Stomach (tissue), 8 donors: ENCODE measurements at regions not wholly inside any gene's neighbourhood (a gene's known extent, or its start where the extent isn't known, plus 50 kb on each side); places are given as distances from the start of the nearest gene placed in this dataset.

Experiments used
- DNase-seq, 2 donors: peaks; one replicate each; pipeline versions ENCODE4 v3.0.0 to v3.0.0-alpha.2; 2013 to 2019
- H3K27ac ChIP-seq, 5 donors: fragments of 200-600 bp in 4 of 5; sonication (generic) in 4 of 5; one replicate each; pipeline ENCODE4 v1.5.1; 2013 to 2019; ENCODE audit warnings: mild to moderate bottlenecking in 1 of 5, moderate library complexity in 1 of 5
- H3K27me3 ChIP-seq, 3 donors: fragments of 200-600 bp; sonication (generic); one replicate each; pipeline ENCODE4 v1.5.1; 2017 to 2019; ENCODE audit warnings: mixed run types in 1 of 3
- H3K36me3 ChIP-seq, 4 donors: fragments of 200-600 bp; sonication (generic); 1 replicate in 3 of 4; 2 replicates in 1 of 4; pipeline ENCODE4 v1.5.1; 2016 to 2019
- H3K4me1 ChIP-seq, 4 donors: fragments of 200-600 bp; sonication (generic); one replicate each; pipeline ENCODE4 v1.5.1; 2016 to 2019
- H3K4me3 ChIP-seq, 4 donors: fragments of 200-600 bp; sonication (generic) in 3 of 4; one replicate each; pipeline ENCODE4 v1.5.1; 2016 to 2019; ENCODE audit warnings: mild to moderate bottlenecking in 1 of 4
- H3K9me3 ChIP-seq, 4 donors: fragments of 200-600 bp; sonication (generic); one replicate each; pipeline ENCODE4 v1.5.1; 2016 to 2019
- CTCF ChIP-seq, 7 experiments: fragments of 450-650 bp in 4 of 7; fragments of 200-600 bp in 3 of 7; sonication (generic) in 3 of 7; IDR thresholded peaks; one replicate each; pipeline ENCODE4 v1.5.1; 2016 to 2019; ENCODE audit warnings: antibody characterized with exemption in 7 of 7, control low read depth in 2 of 7, mild to moderate bottlenecking in 1 of 7
- EP300 ChIP-seq: sonication (generic); formaldehyde crosslinking; IDR thresholded peaks from one replicate; pipeline ENCODE4 v1.6.1; 2017; ENCODE audit warnings: antibody characterized with exemption
- POLR2A ChIP-seq, 4 donors: fragments of 450-650 bp; IDR thresholded peaks; one replicate each; pipeline ENCODE4 v1.6.1; 2016; ENCODE audit warnings: antibody characterized with exemption in 4 of 4, control low read depth in 2 of 4, mild to moderate bottlenecking in 1 of 4, moderate library complexity in 1 of 4
- POLR2AphosphoS5 ChIP-seq, 3 donors: sonication (generic); formaldehyde crosslinking; IDR thresholded peaks; one replicate each; pipeline ENCODE4 v1.6.1; 2016; ENCODE audit warnings: antibody characterized with exemption in 3 of 3
- WGBS, 5 donors: extraction: QIAGEN DNeasy Blood & Tissue Kit in 3 of 5; methylation state at CpG; one replicate each; pipeline versions ENCODE4 v1.1.5 to v1.1.7; 2013 to 2018; 5-methylcytosine and 5-hydroxymethylcytosine counted together
- intact Hi-C: fragments of 100-400 bp; cut with DNase I; formaldehyde crosslinking; loops from one replicate; pipeline ENCODE4 v1.15.1; 2023; ENCODE audit warnings: low total_unique reads
- donor health status: healthy with polysubstance abuse.
- donor health status: Bipolar disorder and iron deficiency.
- donor health status: healthy.

GRCh38 chr5:44495280-44495679, 106.1 kb upstream of the FGF10 start:
- intact Hi-C loops = no loop called here
- no peak overlapping the region for H3K27ac ChIP-seq
- H3K9me3 ChIP-seq = peaks cover 0 to 12% (median 8%) of the 10 kb centered on the region in 4 donors
- no peaks in the 10 kb centered on the region for H3K36me3 ChIP-seq
- H3K4me3 ChIP-seq = no peak overlapping the region
- no peak for DNase-seq
- 49 to 59% (median 55%) methylated on average over 1 of the region's 1 CpG for WGBS, 5 donors
- H3K4me1 ChIP-seq = no peaks in the 10 kb centered on the region
- no peak for TF ChIP-seq CTCF (IDR thresholded peaks at IDR 0.05)
- TF ChIP-seq POLR2AphosphoS5 (IDR thresholded peaks at IDR 0.05) = no peak
- TF ChIP-seq POLR2A (IDR thresholded peaks at IDR 0.05) = no peak
- H3K27me3 ChIP-seq = no peaks in the 10 kb centered on the region

GRCh38 chr5:44489759-44490158, 100.5 kb upstream of the FGF10 start:
- H3K36me3 ChIP-seq = no peaks in the 10 kb centered on the region
- WGBS, 5 donors = 72 to 88% (median 76%) methylated on average over 1 of the region's 1 CpG
- intact Hi-C loops = no loop called here

GRCh38 chr5:44486591-44486990, 97.4 kb upstream of the FGF10 start:
- peaks cover 0 to 6% (median 0%) of the 10 kb centered on the region in 4 donors for H3K9me3 ChIP-seq
- intact Hi-C loops = no loop called here
- H3K36me3 ChIP-seq = no peaks in the 10 kb centered on the region
- no peaks in the 10 kb centered on the region for H3K27me3 ChIP-seq
- H3K4me1 ChIP-seq = no peaks in the 10 kb centered on the region
- DNase-seq = peak in 1 of 2 donors; percentile 23
- H3K27ac ChIP-seq = no peak overlapping the region
- WGBS, 5 donors = 0 to 96% (median 32%) methylated on average over 1 of the region's 1 CpG
- no peak overlapping the region for H3K4me3 ChIP-seq
- no peak for TF ChIP-seq POLR2A (IDR thresholded peaks at IDR 0.05)
- no peak for TF ChIP-seq POLR2AphosphoS5 (IDR thresholded peaks at IDR 0.05)
- no peak for TF ChIP-seq EP300
- TF ChIP-seq CTCF (IDR thresholded peaks at IDR 0.05) = no peak

More at GRCh38 chr5:44489759-44490158, 100.5 kb upstream of the FGF10 start:
- H3K27me3 ChIP-seq = no peaks in the 10 kb centered on the region
- DNase-seq = no peak
- H3K4me1 ChIP-seq = no peaks in the 10 kb centered on the region
- TF ChIP-seq POLR2A (IDR thresholded peaks at IDR 0.05) = no peak
- TF ChIP-seq CTCF (IDR thresholded peaks at IDR 0.05) = no peak
- no peak for TF ChIP-seq EP300
- TF ChIP-seq POLR2AphosphoS5 (IDR thresholded peaks at IDR 0.05) = no peak
- H3K9me3 ChIP-seq = peaks cover 0 to 12% (median 8%) of the 10 kb centered on the region in 4 donors
- no peak overlapping the region for H3K27ac ChIP-seq
- no peak overlapping the region for H3K4me3 ChIP-seq

GRCh38 chr5:44454002-44454401, 64.8 kb upstream of the FGF10 start:
- WGBS, 5 donors = 79 to 85% (median 80%) methylated on average over 4 of the region's 4 CpGs

More at GRCh38 chr5:44454002-44454401, 64.8 kb upstream of the FGF10 start:
- Histone ChIP-seq H3K27me3 (no peaks in the 10 kb centered on the region), H3K4me3 (no peak overlapping the region), H3K27ac (no peak overlapping the region), H3K9me3 (peaks cover 0 to 11% (median 0%) of the 10 kb centered on the region in 4 donors), H3K4me1 (no peaks in the 10 kb centered on the region), H3K36me3 (no peaks in the 10 kb centered on the region)
- intact Hi-C loops = loop anchor here (10.0 kb wide), 1 partner anchor 121 kb away; no protein-coding TSS in a partner anchor
- DNase-seq = no peak
- TF ChIP-seq EP300 (no peak), CTCF (IDR thresholded peaks at IDR 0.05) (no peak), POLR2A (IDR thresholded peaks at IDR 0.05) (no peak), POLR2AphosphoS5 (IDR thresholded peaks at IDR 0.05) (no peak)
